K562 (cell line): ENCODE measurements at regions not wholly inside any gene's neighbourhood (a gene's known extent, or its start where the extent isn't known, plus 50 kb on each side); places are given as distances from the start of the nearest gene placed in this dataset.

Experiments
- ATAC-seq: fragments of 200-7000 bp; cut with Tn5 transposase; 3 replicates; pipeline ENCODE4 v1.9.1; 2020; ENCODE audit warnings: moderate library complexity
- BruUV-seq: library from RNA; stranded (reverse); fragments of 400-500 nt; replicated peaks from 2 replicates; lab custom pipeline; 2021; lab: Mats Ljungman, UMichigan
- CTCF ChIA-PET: fragments of 300-600 bp; formaldehyde crosslinking; extraction: SDS; loops from one replicate; lab custom pipeline; 2021; ENCODE audit warnings: low intra/inter-chr PET ratio; lab: Yijun Ruan, JAX
- POLR2A ChIA-PET: fragments of 300-600, 350-650 bp; sonication (Branson Sonifier 250); formaldehyde crosslinking; extraction: SDS; loops from one replicate; lab custom pipeline; 2021; ENCODE audit warnings: antibody characterized with exemption, inconsistent platforms; lab: Yijun Ruan, JAX
- DNase-seq, 4 experiments: peaks; one replicate each; pipeline versions ENCODE4 v3.0.0 to v3.0.0-alpha.2; 2011 to 2018; ENCODE audit warnings: low spot score in 3 of 4, mixed read lengths in 3 of 4; ENCODE audit errors: extremely low read depth in 1 of 4
- FAIRE-seq: peaks from 2 replicates; lab custom pipeline; 2011; peaks lifted over from hg19 to GRCh38; lab: Jason Lieb, UNC
- H2AFZ ChIP-seq: 2 replicates; pipeline ENCODE4 v1.6.0; 2011; ENCODE audit warnings: low read depth, low read length, control low read depth, inconsistent platforms
- H3K27ac ChIP-seq: fragments of 200-600 bp; 3 replicates; pipeline ENCODE4 v1.8.0; 2011; ENCODE audit warnings: low read depth, mild to moderate bottlenecking, control low read depth, inconsistent platforms, low read length, moderate library complexity, mixed read lengths; ENCODE audit errors: extremely low read depth
- H3K27me3 ChIP-seq, 2 experiments: fragments of 300-600 bp in 1 of 2; 2 replicates in 1 of 2; 3 replicates in 1 of 2; pipeline versions ENCODE4 v1.6.0 to v1.8.0; 2011; ENCODE audit warnings: inconsistent platforms in 2 of 2, low read length in 2 of 2, mild to moderate bottlenecking in 1 of 2, mixed read lengths in 1 of 2, moderate library complexity in 1 of 2; ENCODE audit not compliant: control insufficient read depth in 2 of 2, insufficient read depth in 2 of 2
- H3K36me3 ChIP-seq: fragments of 300-600 bp; 3 replicates; pipeline ENCODE4 v1.8.0; 2011; ENCODE audit warnings: mild to moderate bottlenecking, low read length, inconsistent platforms; ENCODE audit not compliant: control insufficient read depth, insufficient read depth
- H3K4me1 ChIP-seq, 2 experiments: fragments of 200-600 bp in 1 of 2; replicated peaks in 1 of 2; 2 replicates in 1 of 2; 3 replicates in 1 of 2; pipeline versions ENCODE4 v1.5.1 to v1.8.0; 2011; ENCODE audit warnings: inconsistent platforms in 2 of 2, low read length in 2 of 2, mild to moderate bottlenecking in 1 of 2, mixed read lengths in 1 of 2, moderate library complexity in 1 of 2; ENCODE audit not compliant: control insufficient read depth in 2 of 2, insufficient read depth in 2 of 2
- H3K4me2 ChIP-seq: 2 replicates; pipeline ENCODE4 v1.6.1; 2011; ENCODE audit warnings: low read length, control low read depth, inconsistent platforms, mixed read lengths; ENCODE audit not compliant: insufficient read depth
- H3K4me3 ChIP-seq: fragments of 200-600 bp; sonication (generic), shearing (Covaris generic); 2 replicates; pipeline ENCODE4 v1.5.1; 2016; ENCODE audit warnings: control low read depth, inconsistent platforms
- H3K79me2 ChIP-seq: fragments of 200-600 bp; 3 replicates; pipeline ENCODE4 v1.8.0; 2011; ENCODE audit warnings: low read length, inconsistent platforms; ENCODE audit not compliant: control insufficient read depth, insufficient read depth
- H3K9ac ChIP-seq, 2 experiments: 2 replicates each; pipeline versions ENCODE4 v1.6.0 to v1.6.1; 2011; ENCODE audit warnings: low read depth in 2 of 2, low read length in 2 of 2, control low read depth in 1 of 2, inconsistent platforms in 1 of 2, mild to moderate bottlenecking in 1 of 2, mixed read lengths in 1 of 2; ENCODE audit not compliant: insufficient read depth in 1 of 2
- H3K9me1 ChIP-seq: one replicate; pipeline ENCODE4 v1.6.0; 2011; ENCODE audit warnings: inconsistent platforms, mild to moderate bottlenecking, low read length, moderate library complexity; ENCODE audit not compliant: control insufficient read depth, insufficient read depth
- H3K9me3 ChIP-seq: replicated peaks from 2 replicates; pipeline ENCODE4 v1.5.1; 2011; ENCODE audit warnings: low read depth, low read length, inconsistent platforms; ENCODE audit not compliant: control insufficient read depth, insufficient read depth
- H4K20me1 ChIP-seq: replicated peaks from 2 replicates; pipeline ENCODE4 v1.6.1; 2011; ENCODE audit warnings: low read length, inconsistent platforms, mixed read lengths; ENCODE audit not compliant: control insufficient read depth, insufficient read depth
- CEBPB ChIP-seq: fragments of 450-650 bp; IDR thresholded peaks from 2 replicates; pipeline ENCODE4 v1.6.1; 2016; ENCODE audit warnings: missing genetic modification characterization, missing compliant biosample characterization
- CREM ChIP-seq: IDR thresholded peaks from 2 replicates; pipeline ENCODE4 v1.6.1; 2014; ENCODE audit warnings: antibody characterized with exemption, low read depth
- CXXC5 ChIP-seq: fragments of 250-450 bp; sonication (Bioruptor Pico); IDR thresholded peaks from 2 replicates; pipeline ENCODE4 v1.8.0; 2022; ENCODE audit warnings: inconsistent platforms, mild to moderate bottlenecking, moderate library complexity
- DIDO1 ChIP-seq: fragments of 450-650 bp; IDR thresholded peaks from 2 replicates; pipeline ENCODE4 v1.6.1; 2016; ENCODE audit warnings: low read depth, missing biosample characterization, missing genetic modification characterization
- ETS2 ChIP-seq: IDR thresholded peaks from 2 replicates; pipeline ENCODE4 v1.6.1; 2016; ENCODE audit warnings: borderline replicate concordance, missing genetic modification characterization, mild to moderate bottlenecking, moderate library complexity, missing compliant biosample characterization; ENCODE audit not compliant: poor library complexity, severe bottlenecking
- NR4A1 ChIP-seq, 2 experiments: fragments of 250-450 bp in 1 of 2; fragments of 450-650 bp in 1 of 2; sonication (Bioruptor Pico) in 1 of 2; IDR thresholded peaks; 2 replicates each; pipeline versions ENCODE4 v1.4.0 to v1.6.1; 2016 to 2020; ENCODE audit warnings: mild to moderate bottlenecking in 2 of 2, missing compliant biosample characterization in 1 of 2, missing genetic modification characterization in 1 of 2, moderate library complexity in 1 of 2
- RAD21 ChIP-seq, 2 experiments: fragments of 250-450 bp in 1 of 2; fragments of 450-650 bp in 1 of 2; sonication (Bioruptor Pico) in 1 of 2; formaldehyde crosslinking in 1 of 2; IDR thresholded peaks in 1 of 2; conservative IDR thresholded peaks in 1 of 2; 2 replicates each; pipeline versions ENCODE4 v1.4.0 to v1.8.0; 2020 to 2022; ENCODE audit warnings: mild to moderate bottlenecking in 2 of 2, moderate library complexity in 1 of 2
- RB1 ChIP-seq: fragments of 450-650 bp; IDR thresholded peaks from 2 replicates; pipeline ENCODE4 v1.6.1; 2017; ENCODE audit warnings: low read depth, mild to moderate bottlenecking
- TCF7L2 ChIP-seq: fragments of 150-350 bp; IDR thresholded peaks from 2 replicates; pipeline ENCODE4 v1.6.1; 2016; ENCODE audit warnings: low read depth, mild to moderate bottlenecking, low read length, moderate library complexity
- U2AF2 ChIP-seq: fragments of 200-400 bp; formaldehyde crosslinking; optimal IDR thresholded peaks from 2 replicates; pipeline ENCODE3; 2017; ENCODE audit warnings: low read depth, mild to moderate bottlenecking, low read length
- XRCC4 ChIP-seq: IDR thresholded peaks from one replicate; pipeline ENCODE4 v1.6.1; 2011; ENCODE audit not compliant: insufficient read depth, insufficient read length; ENCODE audit errors: extremely low read depth
- ZNF436 ChIP-seq: fragments of 250-450, 450-650 bp; sonication (Bioruptor Pico); formaldehyde crosslinking; IDR thresholded peaks from 2 replicates; pipeline ENCODE4 v1.7.0; 2020; ENCODE audit warnings: mild to moderate bottlenecking
- WGBS: fragments of 100-300 bp; shearing (Covaris generic); methylation state at CpG from one replicate; pipeline ENCODE4 v1.1.6; 2016; ENCODE audit warnings: low coverage, mixed read lengths; ENCODE audit not compliant: insufficient coverage; ENCODE audit errors: missing lambda C conversion rate; 5-methylcytosine and 5-hydroxymethylcytosine counted together
- in situ Hi-C: fragments of 300-500 bp; cut with MboI; formaldehyde crosslinking; loops from 4 replicates; pipeline ENCODE4 v1.15.0; 2018; ENCODE audit warnings: inconsistent platforms, mixed read lengths
- intact Hi-C: fragments of 100-400 bp; cut with micrococcal nuclease; formaldehyde crosslinking; loops from 2 replicates; pipeline ENCODE4 v1.14.2; 2022
- TF ChIP-seq, protein P1 (sequence below): fragments of 450-650 bp; IDR thresholded peaks from 2 replicates; pipeline ENCODE4 v1.6.1; 2016; ENCODE audit warnings: low read depth, mild to moderate bottlenecking, moderate library complexity
- TF ChIP-seq, protein P2 (sequence below), 2 experiments: IDR thresholded peaks in 1 of 2; conservative IDR thresholded peaks in 1 of 2; 2 replicates each; pipeline ENCODE4 v1.6.1; 2016; ENCODE audit warnings: low read depth in 2 of 2, mild to moderate bottlenecking in 1 of 2, missing compliant biosample characterization in 1 of 2, missing genetic modification characterization in 1 of 2, moderate library complexity in 1 of 2
- TF ChIP-seq, protein P3 (sequence below): fragments of 250-450 bp; sonication (Bioruptor Pico); IDR thresholded peaks from 2 replicates; pipeline ENCODE4 v1.4.0; 2020; ENCODE audit warnings: mild to moderate bottlenecking, moderate library complexity, borderline replicate concordance

DNA sequence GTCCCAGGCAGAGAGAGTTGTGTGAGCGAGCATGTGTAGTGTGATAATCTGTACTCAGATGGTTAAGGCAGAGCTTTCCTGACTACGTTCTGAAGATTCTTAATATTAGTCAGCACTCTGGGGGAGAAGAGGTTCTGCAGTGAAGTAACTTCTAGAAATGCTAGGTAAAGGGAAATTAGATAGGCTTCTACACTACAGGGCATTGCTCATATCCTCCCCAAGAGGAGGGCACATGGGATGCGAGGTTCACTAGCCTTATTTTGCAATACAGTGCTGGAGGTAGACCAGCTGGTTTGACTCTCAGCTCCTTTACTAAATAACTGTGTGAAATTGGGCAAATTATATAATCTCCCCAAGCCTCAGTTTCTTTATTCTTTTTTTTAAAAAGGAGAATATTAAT, 300.3 kb upstream of the PDZRN3 start:
- ATAC-seq: no peak
- no peaks in the 10 kb centered on the region for H3K4me1 ChIP-seq
- no peak overlapping the region for H3K4me2 ChIP-seq
- BruUV-seq: no TSS peak
- no peaks in the 10 kb centered on the region for H3K9me3 ChIP-seq
- DNase-seq: no peak
- H4K20me1 ChIP-seq: no peaks in the 10 kb centered on the region
- H3K36me3 ChIP-seq: no peaks in the 10 kb centered on the region
- WGBS: 0% methylated on average over 3 of the region's 3 CpGs
- no peaks in the 10 kb centered on the region for H3K79me2 ChIP-seq
- H3K27ac ChIP-seq: no peak overlapping the region
- no peaks in the 10 kb centered on the region for H3K27me3 ChIP-seq
- no peak for FAIRE-seq
- CTCF ChIA-PET: no interaction called here
- TF ChIP-seq RAD21 (CRISPR knock-in tag; conservative IDR thresholded peaks at IDR 0.05 in 1 of 2, IDR thresholded peaks at IDR 0.05 in 1 of 2) (no peak), XRCC4 (no peak), U2AF2 (no peak), CREM (no peak), ETS2 (tag) (no peak), DIDO1 (tag) (no peak), ZNF436 (CRISPR knock-in tag) (no peak), TCF7L2 (no peak), RB1 (no peak), CEBPB (tag) (no peak), CXXC5 (CRISPR knock-in tag) (no peak), NR4A1 (CRISPR knock-in tag; IDR thresholded peaks at IDR 0.05) (no peak), NR4A1 (tag; IDR thresholded peaks at IDR 0.05) (no peak)
- TF ChIP-seq, protein P1, sequence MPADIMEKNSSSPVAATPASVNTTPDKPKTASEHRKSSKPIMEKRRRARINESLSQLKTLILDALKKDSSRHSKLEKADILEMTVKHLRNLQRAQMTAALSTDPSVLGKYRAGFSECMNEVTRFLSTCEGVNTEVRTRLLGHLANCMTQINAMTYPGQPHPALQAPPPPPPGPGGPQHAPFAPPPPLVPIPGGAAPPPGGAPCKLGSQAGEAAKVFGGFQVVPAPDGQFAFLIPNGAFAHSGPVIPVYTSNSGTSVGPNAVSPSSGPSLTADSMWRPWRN: no peak
- TF ChIP-seq, protein P2, sequence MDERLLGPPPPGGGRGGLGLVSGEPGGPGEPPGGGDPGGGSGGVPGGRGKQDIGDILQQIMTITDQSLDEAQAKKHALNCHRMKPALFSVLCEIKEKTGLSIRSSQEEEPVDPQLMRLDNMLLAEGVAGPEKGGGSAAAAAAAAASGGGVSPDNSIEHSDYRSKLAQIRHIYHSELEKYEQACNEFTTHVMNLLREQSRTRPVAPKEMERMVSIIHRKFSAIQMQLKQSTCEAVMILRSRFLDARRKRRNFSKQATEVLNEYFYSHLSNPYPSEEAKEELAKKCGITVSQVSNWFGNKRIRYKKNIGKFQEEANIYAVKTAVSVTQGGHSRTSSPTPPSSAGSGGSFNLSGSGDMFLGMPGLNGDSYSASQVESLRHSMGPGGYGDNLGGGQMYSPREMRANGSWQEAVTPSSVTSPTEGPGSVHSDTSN (CRISPR knock-in tag; IDR thresholded peaks at IDR 0.05; ENCODE audit: low read depth): no peak
- TF ChIP-seq, protein P2 (tag; conservative IDR thresholded peaks at IDR 0.05; ENCODE audit: low read depth): no peak
- TF ChIP-seq, protein P3, sequence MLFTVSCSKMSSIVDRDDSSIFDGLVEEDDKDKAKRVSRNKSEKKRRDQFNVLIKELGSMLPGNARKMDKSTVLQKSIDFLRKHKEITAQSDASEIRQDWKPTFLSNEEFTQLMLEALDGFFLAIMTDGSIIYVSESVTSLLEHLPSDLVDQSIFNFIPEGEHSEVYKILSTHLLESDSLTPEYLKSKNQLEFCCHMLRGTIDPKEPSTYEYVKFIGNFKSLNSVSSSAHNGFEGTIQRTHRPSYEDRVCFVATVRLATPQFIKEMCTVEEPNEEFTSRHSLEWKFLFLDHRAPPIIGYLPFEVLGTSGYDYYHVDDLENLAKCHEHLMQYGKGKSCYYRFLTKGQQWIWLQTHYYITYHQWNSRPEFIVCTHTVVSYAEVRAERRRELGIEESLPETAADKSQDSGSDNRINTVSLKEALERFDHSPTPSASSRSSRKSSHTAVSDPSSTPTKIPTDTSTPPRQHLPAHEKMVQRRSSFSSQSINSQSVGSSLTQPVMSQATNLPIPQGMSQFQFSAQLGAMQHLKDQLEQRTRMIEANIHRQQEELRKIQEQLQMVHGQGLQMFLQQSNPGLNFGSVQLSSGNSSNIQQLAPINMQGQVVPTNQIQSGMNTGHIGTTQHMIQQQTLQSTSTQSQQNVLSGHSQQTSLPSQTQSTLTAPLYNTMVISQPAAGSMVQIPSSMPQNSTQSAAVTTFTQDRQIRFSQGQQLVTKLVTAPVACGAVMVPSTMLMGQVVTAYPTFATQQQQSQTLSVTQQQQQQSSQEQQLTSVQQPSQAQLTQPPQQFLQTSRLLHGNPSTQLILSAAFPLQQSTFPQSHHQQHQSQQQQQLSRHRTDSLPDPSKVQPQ (CRISPR knock-in tag): no peak
- TF ChIP-seq, all 486 proteins: peak for 0
- H3K9me1 ChIP-seq: no peaks in the 10 kb centered on the region
- POLR2A ChIA-PET: no interaction called here
- no peak overlapping the region for H2AFZ ChIP-seq
- no peak overlapping the region for H3K4me3 ChIP-seq
- in situ Hi-C loops: no loop called here
- intact Hi-C loops: no loop called here
- H3K9ac ChIP-seq: no peak overlapping the region
